OCI-LY1 (cell line): ENCODE measurements at regions not wholly inside any gene's neighbourhood (a gene's known extent, or its start where the extent isn't known, plus 50 kb on each side); places are given as distances from the start of the nearest gene placed in this dataset.

Source experiments
- EZH2 ChIP-seq: fragments of 200-600 bp; sonication (generic), shearing (Covaris generic); IDR thresholded peaks from 2 replicates; pipeline ENCODE4 v1.8.0; 2017; ENCODE audit warnings: borderline replicate concordance, mixed run types, mild to moderate bottlenecking, antibody characterized with exemption, low read length, moderate library complexity, mixed read lengths
- TF ChIP-seq, protein P1 (sequence below): fragments of 200-600 bp; sonication (generic), shearing (Covaris generic); IDR thresholded peaks from 2 replicates; pipeline ENCODE4 v1.5.1; 2017; ENCODE audit warnings: mild to moderate bottlenecking, antibody characterized with exemption, low read length, moderate library complexity, mixed read lengths

DNA sequence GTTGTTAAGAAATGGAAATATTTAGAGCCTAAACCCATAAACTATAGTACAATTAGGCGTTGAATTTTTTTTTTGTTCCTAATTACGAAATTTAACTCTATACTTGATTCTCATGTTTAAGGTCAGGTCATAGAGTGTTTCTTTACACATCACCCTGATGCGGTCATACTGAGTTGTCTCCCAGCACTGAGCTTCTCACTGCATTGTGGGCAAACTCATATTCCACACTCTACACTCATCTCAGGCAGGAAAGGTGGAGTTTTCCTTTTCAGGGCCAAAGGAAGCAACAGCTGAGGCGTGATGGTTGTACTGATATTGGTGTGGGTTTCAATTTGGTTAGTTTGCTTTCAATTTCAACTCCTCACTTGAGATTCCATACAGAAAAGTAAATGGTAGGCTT lies 75.4 kb downstream of the FAT4 start:
- TF ChIP-seq, protein P1, sequence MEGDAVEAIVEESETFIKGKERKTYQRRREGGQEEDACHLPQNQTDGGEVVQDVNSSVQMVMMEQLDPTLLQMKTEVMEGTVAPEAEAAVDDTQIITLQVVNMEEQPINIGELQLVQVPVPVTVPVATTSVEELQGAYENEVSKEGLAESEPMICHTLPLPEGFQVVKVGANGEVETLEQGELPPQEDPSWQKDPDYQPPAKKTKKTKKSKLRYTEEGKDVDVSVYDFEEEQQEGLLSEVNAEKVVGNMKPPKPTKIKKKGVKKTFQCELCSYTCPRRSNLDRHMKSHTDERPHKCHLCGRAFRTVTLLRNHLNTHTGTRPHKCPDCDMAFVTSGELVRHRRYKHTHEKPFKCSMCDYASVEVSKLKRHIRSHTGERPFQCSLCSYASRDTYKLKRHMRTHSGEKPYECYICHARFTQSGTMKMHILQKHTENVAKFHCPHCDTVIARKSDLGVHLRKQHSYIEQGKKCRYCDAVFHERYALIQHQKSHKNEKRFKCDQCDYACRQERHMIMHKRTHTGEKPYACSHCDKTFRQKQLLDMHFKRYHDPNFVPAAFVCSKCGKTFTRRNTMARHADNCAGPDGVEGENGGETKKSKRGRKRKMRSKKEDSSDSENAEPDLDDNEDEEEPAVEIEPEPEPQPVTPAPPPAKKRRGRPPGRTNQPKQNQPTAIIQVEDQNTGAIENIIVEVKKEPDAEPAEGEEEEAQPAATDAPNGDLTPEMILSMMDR: no peak
- no peak for TF ChIP-seq EZH2
